ENCODE measurements at regions not wholly inside any gene's neighbourhood (a gene's known extent, or its start where the extent isn't known, plus 50 kb on each side); places are given as distances from the start of the nearest gene placed in this dataset.

GRCh38 chr22:22048981-22049531 is 66.5 kb upstream of the TOP3B start:
- no peak for TF ChIP-seq POLR2A (IDR thresholded peaks at IDR 0.05; ENCODE audit: extremely low read depth, insufficient read length)
- TF ChIP-seq CTCF (IDR thresholded peaks at IDR 0.05; ENCODE audit: low read depth, low read length): no peak
- TF ChIP-seq MAX (IDR thresholded peaks at IDR 0.05; ENCODE audit: low read depth, low read length): no peak
